HCT116 (cell line): ENCODE measurements at regions not wholly inside any gene's neighbourhood (a gene's known extent, or its start where the extent isn't known, plus 50 kb on each side); places are given as distances from the start of the nearest gene placed in this dataset.

Experiments
- ATAC-seq: fragments of 200-7000 bp; cut with Tn5 transposase; 2 replicates; pipeline ENCODE4 v1.9.1; 2020; ENCODE audit warnings: mild to moderate bottlenecking, moderate library complexity
- BruUV-seq: library from RNA; stranded (reverse); fragments of 400-500 nt; replicated peaks from 2 replicates; lab custom pipeline; 2021; lab: Mats Ljungman, UMichigan
- CTCF ChIA-PET: fragments of 300-600 bp; sonication (Branson Sonifier 250); formaldehyde crosslinking; loops from one replicate; lab custom pipeline; 2021; ENCODE audit warnings: antibody characterized with exemption; lab: Charles Lee
- POLR2A ChIA-PET: fragments of 300-600, 350-600 bp; sonication (Branson Sonifier 250); formaldehyde crosslinking; loops from one replicate; lab custom pipeline; 2021; ENCODE audit warnings: antibody characterized with exemption; lab: Charles Lee
- RAD21 ChIA-PET, 2 experiments: fragments of 300-600 bp; sonication (Branson Sonifier 250); formaldehyde crosslinking; loops; one replicate each; lab custom pipeline; 2023; ENCODE audit warnings: low total read pairs in 2 of 2; ENCODE audit not compliant: uncharacterized antibody in 2 of 2, unreplicated experiment in 2 of 2, low non-redundant PET in 1 of 2; lab: Charles Lee
- DNase-seq: peaks from one replicate; pipeline ENCODE4 v3.0.0-alpha.2; 2010; ENCODE audit warnings: low read depth, low spot score
- H2AFZ ChIP-seq: fragments of 200-600 bp; shearing (Covaris generic), sonication (generic); 2 replicates; pipeline ENCODE4 v1.6.1; 2017; ENCODE audit warnings: low read depth, mixed run types, mixed read lengths, antibody characterized with exemption, low read length; ENCODE audit not compliant: poor library complexity, severe bottlenecking
- H3K27ac ChIP-seq: 2 replicates; pipeline ENCODE4 v1.5.1; 2012; ENCODE audit warnings: low read depth, low read length
- H3K27me3 ChIP-seq: fragments of 200-600 bp; sonication (generic); 2 replicates; pipeline ENCODE4 v1.6.1; 2016; ENCODE audit warnings: mixed run types, low read length, mixed read lengths; ENCODE audit not compliant: insufficient read depth
- H3K36me3 ChIP-seq, 2 experiments: fragments of 200-500 bp in 1 of 2; fragments of 200-600 bp in 1 of 2; sonication (Bioruptor generic) in 1 of 2; sonication (generic) in 1 of 2; 2 replicates each; pipeline versions ENCODE4 v1.5.1 to v1.6.1; 2014 to 2016; ENCODE audit warnings: low read length in 2 of 2, inconsistent platforms in 1 of 2, mixed read lengths in 1 of 2, mixed run types in 1 of 2; ENCODE audit not compliant: insufficient read depth in 2 of 2, control insufficient read depth in 1 of 2
- H3K4me1 ChIP-seq, 2 experiments: fragments of 200-600 bp in 1 of 2; sonication (generic) in 1 of 2; 2 replicates each; pipeline versions ENCODE4 v1.5.1 to v1.6.1; 2012 to 2017; ENCODE audit warnings: low read length in 2 of 2, inconsistent platforms in 1 of 2, mild to moderate bottlenecking in 1 of 2, mixed read lengths in 1 of 2, mixed run types in 1 of 2, moderate library complexity in 1 of 2; ENCODE audit not compliant: insufficient read depth in 2 of 2, control insufficient read depth in 1 of 2
- H3K4me2 ChIP-seq: fragments of 200-600 bp; sonication (generic); 2 replicates; pipeline ENCODE4 v1.6.1; 2017; ENCODE audit warnings: mixed run types, low read length, mixed read lengths
- H3K4me3 ChIP-seq, 2 experiments: fragments of 200-600 bp in 1 of 2; sonication (generic) in 1 of 2; replicated peaks in 1 of 2; 2 replicates each; pipeline ENCODE4 v1.5.1; 2011 to 2016; ENCODE audit warnings: low read length in 2 of 2, control low read depth in 1 of 2, low read depth in 1 of 2, mild to moderate bottlenecking in 1 of 2, mixed read lengths in 1 of 2, mixed run types in 1 of 2
- H3K79me2 ChIP-seq: fragments of 200-600 bp; sonication (generic); 2 replicates; pipeline ENCODE4 v1.6.1; 2017; ENCODE audit warnings: mild to moderate bottlenecking, mixed run types, low read length, moderate library complexity, mixed read lengths; ENCODE audit not compliant: insufficient read depth
- H3K9ac ChIP-seq: fragments of 200-600 bp; sonication (generic); 2 replicates; pipeline ENCODE4 v1.6.1; 2016; ENCODE audit warnings: low read length, mixed read lengths
- H3K9me2 ChIP-seq: fragments of 200-600 bp; sonication (generic), shearing (Covaris generic); 2 replicates; pipeline ENCODE4 v1.6.1; 2017; ENCODE audit warnings: mixed run types, mild to moderate bottlenecking, moderate library complexity; ENCODE audit not compliant: insufficient read depth
- H3K9me3 ChIP-seq, 2 experiments: fragments of 200-500 bp in 1 of 2; fragments of 200-600 bp in 1 of 2; sonication (Bioruptor generic) in 1 of 2; sonication (generic) in 1 of 2; 2 replicates each; pipeline ENCODE4 v1.6.1; 2014 to 2017; ENCODE audit warnings: low read length in 2 of 2, mixed read lengths in 2 of 2, inconsistent platforms in 1 of 2, low read depth in 1 of 2, mild to moderate bottlenecking in 1 of 2, mixed run types in 1 of 2, moderate library complexity in 1 of 2; ENCODE audit not compliant: control insufficient read depth in 1 of 2, insufficient read depth in 1 of 2
- H4K20me1 ChIP-seq: fragments of 200-600 bp; sonication (generic), shearing (Covaris generic); 2 replicates; pipeline ENCODE4 v1.6.1; 2017; ENCODE audit warnings: mixed run types, mild to moderate bottlenecking, moderate library complexity; ENCODE audit not compliant: insufficient read depth
- CBX3 ChIP-seq: IDR thresholded peaks from 2 replicates; pipeline ENCODE4 v1.6.1; 2012; ENCODE audit warnings: low read depth
- CTCF ChIP-seq, 3 experiments: fragments of 200-600 bp in 1 of 3; sonication (generic) in 1 of 3; IDR thresholded peaks in 2 of 3; conservative IDR thresholded peaks in 1 of 3; 2 replicates each; pipeline ENCODE4 v1.5.1; 2012 to 2017; ENCODE audit warnings: low read depth in 2 of 3, low read length in 2 of 3, antibody characterized with exemption in 1 of 3, borderline replicate concordance in 1 of 3, control low read depth in 1 of 3, mild to moderate bottlenecking in 1 of 3, mixed read lengths in 1 of 3, mixed run types in 1 of 3, moderate library complexity in 1 of 3; ENCODE audit not compliant: insufficient read depth in 1 of 3
- EGR1 ChIP-seq: IDR thresholded peaks from 2 replicates; pipeline ENCODE4 v1.6.1; 2012; ENCODE audit warnings: low read depth
- ELF1 ChIP-seq: IDR thresholded peaks from 2 replicates; pipeline ENCODE4 v1.6.1; 2012; ENCODE audit warnings: low read depth, borderline replicate concordance
- EZH2 ChIP-seq: fragments of 200-600 bp; sonication (generic); IDR thresholded peaks from 2 replicates; pipeline ENCODE4 v1.6.1; 2017; ENCODE audit warnings: antibody characterized with exemption, mixed run types
- FOSL1 ChIP-seq: IDR thresholded peaks from 2 replicates; pipeline ENCODE4 v1.6.1; 2012; ENCODE audit warnings: low read depth
- MAX ChIP-seq: IDR thresholded peaks from 2 replicates; pipeline ENCODE4 v1.6.1; 2012
- RAD21 ChIP-seq: IDR thresholded peaks from 2 replicates; pipeline ENCODE4 v1.6.1; 2012; ENCODE audit warnings: low read depth, mild to moderate bottlenecking
- REST ChIP-seq: IDR thresholded peaks from 2 replicates; pipeline ENCODE4 v1.6.1; 2012; ENCODE audit warnings: low read depth
- SP1 ChIP-seq: IDR thresholded peaks from 2 replicates; pipeline ENCODE4 v1.6.1; 2012; ENCODE audit warnings: low read depth
- intact Hi-C: fragments of 100-400 bp; cut with micrococcal nuclease; formaldehyde crosslinking; loops from 2 replicates; pipeline ENCODE4 v1.10.0; 2022

GRCh38 chr21:23507501-23507900 is 2099.8 kb downstream of the MRPL39 start:
- H3K9me2 ChIP-seq, result no peaks in the 10 kb centered on the region
- no peaks in the 10 kb centered on the region for H3K36me3 ChIP-seq
- no peaks in the 10 kb centered on the region for H3K4me1 ChIP-seq
- ATAC-seq (no peak), DNase-seq (no peak)
- no peak overlapping the region for H3K27ac ChIP-seq
- ChIA-PET POLR2A (no interaction called here), CTCF (no interaction called here), RAD21 (no interaction called here)
- H3K9me3 ChIP-seq, result peaks cover 30 to 33% of the 10 kb centered on the region in 2 experiments; a peak in 2 of 4 replicates
- H3K9ac ChIP-seq, result no peak overlapping the region
- H3K27me3 ChIP-seq, result no peaks in the 10 kb centered on the region
- no peaks in the 10 kb centered on the region for H3K79me2 ChIP-seq
- BruUV-seq, result no TSS peak
- no peaks in the 10 kb centered on the region for H4K20me1 ChIP-seq
- no peak overlapping the region for H3K4me3 ChIP-seq
- H2AFZ ChIP-seq, result no peak overlapping the region
- intact Hi-C loops, result no loop called here
- no peak overlapping the region for H3K4me2 ChIP-seq
- TF ChIP-seq MAX (no peak), EZH2 (no peak), FOSL1 (no peak), CBX3 (no peak), REST (no peak), RAD21 (no peak), CTCF (IDR thresholded peaks at IDR 0.05 in 2 of 3, conservative IDR thresholded peaks at IDR 0.05 in 1 of 3; ENCODE audit: borderline replicate concordance in 1 of 3, insufficient read depth in 1 of 3, low read depth in 2 of 3, low read length in 2 of 3) (no peak), ELF1 (no peak), SP1 (no peak), EGR1 (no peak)
